K562 (cell line): ENCODE measurements at regions not wholly inside any gene's neighbourhood (a gene's known extent, or its start where the extent isn't known, plus 50 kb on each side); places are given as distances from the start of the nearest gene placed in this dataset.

Source experiments
- EWSR1 ChIP-seq: fragments of 450-650 bp; IDR thresholded peaks from 2 replicates; pipeline ENCODE4 v1.6.1; 2018; ENCODE audit warnings: borderline replicate concordance, mild to moderate bottlenecking, low read depth, moderate library complexity; ENCODE audit not compliant: partially characterized antibody
- HNRNPLL ChIP-seq: fragments of 200-400 bp; formaldehyde crosslinking; IDR thresholded peaks from 2 replicates; pipeline ENCODE4 v1.6.1; 2017; ENCODE audit warnings: low read length, low read depth, mild to moderate bottlenecking; ENCODE audit not compliant: poor library complexity, severe bottlenecking
- NCOA6 ChIP-seq: fragments of 450-650 bp; IDR thresholded peaks from 2 replicates; pipeline ENCODE4 v1.6.1; 2017; ENCODE audit warnings: mild to moderate bottlenecking
- POLR3G ChIP-seq: IDR thresholded peaks from 2 replicates; pipeline ENCODE4 v1.6.1; 2011; ENCODE audit not compliant: insufficient read length, insufficient replicate concordance; ENCODE audit errors: extremely low read depth
- SNIP1 ChIP-seq: fragments of 450-650 bp; IDR thresholded peaks from 2 replicates; pipeline ENCODE4 v1.7.1; 2017; ENCODE audit warnings: low read depth, mild to moderate bottlenecking
- TCF7 ChIP-seq: sonication (generic); IDR thresholded peaks from 2 replicates; pipeline ENCODE4 v1.6.1; 2016; ENCODE audit warnings: antibody characterized with exemption, borderline replicate concordance
- ZNF41 ChIP-seq: fragments of 250-450 bp; sonication (Bioruptor Pico); conservative IDR thresholded peaks from 2 replicates; pipeline ENCODE4 v1.4.0; 2020; ENCODE audit warnings: mild to moderate bottlenecking
- TF ChIP-seq, protein P1 (sequence below): fragments of 450-650 bp; IDR thresholded peaks from 2 replicates; pipeline ENCODE4 v1.6.1; 2016; ENCODE audit warnings: low read depth

DNA sequence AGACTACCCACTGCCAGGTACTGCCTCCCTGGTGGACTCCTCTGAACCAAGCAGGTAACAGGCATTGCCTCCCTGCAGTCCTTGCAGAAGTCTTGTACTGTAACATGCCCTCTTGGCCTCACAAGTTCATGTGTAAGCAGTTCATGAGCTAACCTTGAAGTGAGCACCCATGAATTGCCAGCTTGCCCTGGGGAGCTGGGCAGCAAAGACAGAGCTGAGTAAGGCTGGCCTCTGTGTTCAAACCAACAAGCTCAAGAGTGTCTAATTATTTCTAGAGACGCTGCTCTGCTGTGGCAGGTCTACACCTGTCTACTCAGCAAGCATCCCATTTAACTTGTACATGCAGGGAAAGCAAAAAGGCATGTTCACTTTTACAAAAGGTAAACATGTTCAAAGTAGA lies 113.5 kb downstream of the FEM1C start (continued):
- TF ChIP-seq, protein P1, sequence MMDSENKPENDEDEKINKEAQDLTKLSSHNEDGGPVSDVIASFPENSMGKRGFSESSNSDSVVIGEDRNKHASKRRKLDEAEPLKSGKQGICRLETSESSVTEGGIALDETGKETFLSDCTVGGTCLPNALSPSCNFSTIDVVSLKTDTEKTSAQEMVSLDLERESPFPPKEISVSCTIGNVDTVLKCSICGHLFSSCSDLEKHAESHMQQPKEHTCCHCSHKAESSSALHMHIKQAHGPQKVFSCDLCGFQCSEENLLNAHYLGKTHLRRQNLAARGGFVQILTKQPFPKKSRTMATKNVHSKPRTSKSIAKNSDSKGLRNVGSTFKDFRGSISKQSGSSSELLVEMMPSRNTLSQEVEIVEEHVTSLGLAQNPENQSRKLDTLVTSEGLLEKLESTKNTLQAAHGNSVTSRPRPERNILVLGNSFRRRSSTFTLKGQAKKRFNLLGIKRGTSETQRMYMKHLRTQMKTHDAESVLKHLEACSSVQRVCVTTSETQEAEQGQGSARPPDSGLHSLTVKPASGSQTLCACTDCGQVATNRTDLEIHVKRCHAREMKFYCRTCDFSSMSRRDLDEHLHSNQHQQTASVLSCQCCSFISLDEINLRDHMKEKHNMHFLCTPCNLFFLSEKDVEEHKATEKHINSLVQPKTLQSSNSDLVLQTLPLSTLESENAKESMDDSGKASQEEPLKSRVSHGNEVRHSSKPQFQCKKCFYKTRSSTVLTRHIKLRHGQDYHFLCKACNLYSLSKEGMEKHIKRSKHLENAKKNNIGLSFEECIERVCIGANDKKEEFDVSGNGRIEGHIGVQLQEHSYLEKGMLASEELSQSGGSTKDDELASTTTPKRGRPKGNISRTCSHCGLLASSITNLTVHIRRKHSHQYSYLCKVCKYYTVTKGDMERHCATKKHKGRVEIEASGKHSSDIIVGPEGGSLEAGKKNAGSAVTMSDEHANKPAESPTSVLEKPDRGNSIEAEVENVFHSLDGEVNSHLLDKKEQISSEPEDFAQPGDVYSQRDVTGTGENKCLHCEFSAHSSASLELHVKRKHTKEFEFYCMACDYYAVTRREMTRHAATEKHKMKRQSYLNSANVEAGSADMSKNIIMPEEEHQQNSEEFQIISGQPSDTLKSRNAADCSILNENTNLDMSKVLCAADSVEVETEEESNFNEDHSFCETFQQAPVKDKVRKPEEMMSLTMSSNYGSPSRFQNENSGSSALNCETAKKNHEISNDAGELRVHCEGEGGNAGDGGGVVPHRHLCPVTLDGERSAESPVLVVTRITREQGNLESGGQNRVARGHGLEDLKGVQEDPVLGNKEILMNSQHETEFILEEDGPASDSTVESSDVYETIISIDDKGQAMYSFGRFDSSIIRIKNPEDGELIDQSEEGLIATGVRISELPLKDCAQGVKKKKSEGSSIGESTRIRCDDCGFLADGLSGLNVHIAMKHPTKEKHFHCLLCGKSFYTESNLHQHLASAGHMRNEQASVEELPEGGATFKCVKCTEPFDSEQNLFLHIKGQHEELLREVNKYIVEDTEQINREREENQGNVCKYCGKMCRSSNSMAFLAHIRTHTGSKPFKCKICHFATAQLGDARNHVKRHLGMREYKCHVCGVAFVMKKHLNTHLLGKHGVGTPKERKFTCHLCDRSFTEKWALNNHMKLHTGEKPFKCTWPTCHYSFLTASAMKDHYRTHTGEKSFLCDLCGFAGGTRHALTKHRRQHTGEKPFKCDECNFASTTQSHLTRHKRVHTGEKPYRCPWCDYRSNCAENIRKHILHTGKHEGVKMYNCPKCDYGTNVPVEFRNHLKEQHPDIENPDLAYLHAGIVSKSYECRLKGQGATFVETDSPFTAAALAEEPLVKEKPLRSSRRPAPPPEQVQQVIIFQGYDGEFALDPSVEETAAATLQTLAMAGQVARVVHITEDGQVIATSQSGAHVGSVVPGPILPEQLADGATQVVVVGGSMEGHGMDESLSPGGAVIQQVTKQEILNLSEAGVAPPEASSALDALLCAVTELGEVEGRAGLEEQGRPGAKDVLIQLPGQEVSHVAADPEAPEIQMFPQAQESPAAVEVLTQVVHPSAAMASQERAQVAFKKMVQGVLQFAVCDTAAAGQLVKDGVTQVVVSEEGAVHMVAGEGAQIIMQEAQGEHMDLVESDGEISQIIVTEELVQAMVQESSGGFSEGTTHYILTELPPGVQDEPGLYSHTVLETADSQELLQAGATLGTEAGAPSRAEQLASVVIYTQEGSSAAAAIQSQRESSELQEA, result no peak
- TF ChIP-seq NCOA6 (no peak), HNRNPLL (no peak), SNIP1 (no peak), ZNF41 (CRISPR knock-in tag) (no peak), POLR3G (no peak), TCF7 (no peak), EWSR1 (no peak)
